HG02938 (cell line): ENCODE measurements at regions not wholly inside any gene's neighbourhood (a gene's known extent, or its start where the extent isn't known, plus 50 kb on each side); places are given as distances from the start of the nearest gene placed in this dataset.
"Not testable (repeated sequence)": the region's sequence is repeated elsewhere in the genome, so short reads cannot be mapped to it uniquely, and the experiment has no call there.

Experiments
- ATAC-seq: cut with Tn5 transposase; IDR thresholded peaks from one replicate; pipeline ENCODE4 v1.9.1; 2021; ENCODE audit warnings: mild to moderate bottlenecking, moderate library complexity; ENCODE audit not compliant: unreplicated experiment

- ATAC-seq, result no peak
Measured at GRCh38 chr12:67893022-67893580, 96.1 kb upstream of the IFNG-AS1 start.

GRCh38 chr12:67900418-67900817 is 88.8 kb upstream of the IFNG-AS1 start:
- ATAC-seq, result not testable (repeated sequence)

- ATAC-seq, result no peak
Measured at GRCh38 chr12:67909091-67909531, 80.1 kb upstream of the IFNG-AS1 start.

- no peak for ATAC-seq
Measured at GRCh38 chr12:67909681-67910080, 79.6 kb upstream of the IFNG-AS1 start.

GRCh38 chr12:67910360-67911274 is 78.6 kb upstream of the IFNG-AS1 start:
- ATAC-seq, result no peak

- ATAC-seq, result no peak
Measured at GRCh38 chr12:67911275-67911600, 78.0 kb upstream of the IFNG-AS1 start.

GRCh38 chr12:67911789-67912188 is 77.5 kb upstream of the IFNG-AS1 start:
- ATAC-seq, result no peak

GRCh38 chr12:67915335-67915851 is 73.9 kb upstream of the IFNG-AS1 start:
- ATAC-seq, result no peak

- ATAC-seq, result no peak
Measured at GRCh38 chr12:67916266-67916970, 72.8 kb upstream of the IFNG-AS1 start.

GRCh38 chr12:67917811-67918210 is 71.4 kb upstream of the IFNG-AS1 start:
- no peak for ATAC-seq

- ATAC-seq, result no peak
Measured at GRCh38 chr12:67918441-67918840, 70.8 kb upstream of the IFNG-AS1 start.

- no peak for ATAC-seq
Measured at GRCh38 chr12:67919406-67919805, 69.8 kb upstream of the IFNG-AS1 start.

GRCh38 chr12:67920413-67920812 is 68.8 kb upstream of the IFNG-AS1 start:
- ATAC-seq, result no peak

- no peak for ATAC-seq
Measured at GRCh38 chr12:67921286-67921685, 68.0 kb upstream of the IFNG-AS1 start.

- no peak for ATAC-seq
Measured at GRCh38 chr12:67922245-67922644, 67.0 kb upstream of the IFNG-AS1 start.

GRCh38 chr12:67925077-67925476 is 64.2 kb upstream of the IFNG-AS1 start:
- ATAC-seq, result no peak

- no peak for ATAC-seq
Measured at GRCh38 chr12:67925552-67925951, 63.7 kb upstream of the IFNG-AS1 start.

- ATAC-seq, result no peak
Measured at GRCh38 chr12:67926063-67926462, 63.2 kb upstream of the IFNG-AS1 start.

- no peak for ATAC-seq
Measured at GRCh38 chr12:67927324-67927723, 61.9 kb upstream of the IFNG-AS1 start.

- ATAC-seq, result no peak
Measured at GRCh38 chr12:67927815-67928214, 61.4 kb upstream of the IFNG-AS1 start.

GRCh38 chr12:67928621-67929383 is 60.4 kb upstream of the IFNG-AS1 start:
- no peak for ATAC-seq
